NT2/D1 (cell line): ENCODE measurements at regions not wholly inside any gene's neighbourhood (a gene's known extent, or its start where the extent isn't known, plus 50 kb on each side); places are given as distances from the start of the nearest gene placed in this dataset.

Experiments used
- SUZ12 ChIP-seq: IDR thresholded peaks from 2 replicates; pipeline ENCODE4 v1.6.1; 2011; ENCODE audit not compliant: insufficient read length, insufficient read depth; ENCODE audit errors: extremely low read depth
- YY1 ChIP-seq: IDR thresholded peaks from 2 replicates; pipeline ENCODE4 v1.6.1; 2011; ENCODE audit not compliant: insufficient read length, insufficient read depth
- ZNF274 ChIP-seq: IDR thresholded peaks from 2 replicates; pipeline ENCODE4 v1.6.1; 2011; ENCODE audit warnings: mild to moderate bottlenecking, low read depth, low read length

GRCh38 chr4:62366939-62367338 lies 1166.8 kb downstream of the ADGRL3 start:
- no peak for TF ChIP-seq YY1
- no peak for TF ChIP-seq ZNF274
- TF ChIP-seq SUZ12: no peak
